Sigmoid colon (tissue), 6 donors: ENCODE measurements at regions not wholly inside any gene's neighbourhood (a gene's known extent, or its start where the extent isn't known, plus 50 kb on each side); places are given as distances from the start of the nearest gene placed in this dataset.

Source experiments
- DNase-seq: peaks from one replicate; pipeline ENCODE4 v3.0.0-alpha.2; 2019
- H3K27ac ChIP-seq, 4 donors: fragments of 200-600 bp; sonication (generic); one replicate each; pipeline ENCODE4 v1.5.1; 2016 to 2019; ENCODE audit warnings: mild to moderate bottlenecking in 1 of 4
- H3K27me3 ChIP-seq, 3 donors: fragments of 200-600 bp; sonication (generic); one replicate each; pipeline ENCODE4 v1.5.1; 2019; ENCODE audit warnings: mild to moderate bottlenecking in 1 of 3
- H3K36me3 ChIP-seq, 4 donors: fragments of 200-600 bp; sonication (generic); one replicate each; pipeline ENCODE4 v1.5.1; 2016 to 2019
- H3K4me1 ChIP-seq, 4 donors: fragments of 200-600 bp; sonication (generic); one replicate each; pipeline ENCODE4 v1.5.1; 2017 to 2019
- H3K4me3 ChIP-seq, 4 donors: fragments of 200-600 bp; sonication (generic); one replicate each; pipeline ENCODE4 v1.5.1; 2017 to 2019; ENCODE audit warnings: mild to moderate bottlenecking in 2 of 4, moderate library complexity in 1 of 4
- H3K9me3 ChIP-seq, 4 donors: fragments of 200-600 bp in 3 of 4; sonication (generic) in 3 of 4; one replicate each; pipeline versions ENCODE4 v1.5.1 to v1.6.1; 2013 to 2019
- CTCF ChIP-seq, 4 experiments: fragments of 450-650 bp in 3 of 4; fragments of 200-600 bp in 1 of 4; IDR thresholded peaks; one replicate each; pipeline ENCODE4 v1.5.1; 2016 to 2019; ENCODE audit warnings: antibody characterized with exemption in 4 of 4, mild to moderate bottlenecking in 3 of 4, moderate library complexity in 2 of 4
- EP300 ChIP-seq, 4 donors: sonication (generic); formaldehyde crosslinking; IDR thresholded peaks; one replicate each; pipeline ENCODE4 v1.6.1; 2017; ENCODE audit warnings: antibody characterized with exemption in 4 of 4
- POLR2A ChIP-seq, 2 donors: fragments of 450-650 bp; IDR thresholded peaks; one replicate each; pipeline ENCODE4 v1.6.1; 2016; ENCODE audit warnings: antibody characterized with exemption in 2 of 2, mild to moderate bottlenecking in 2 of 2, moderate library complexity in 2 of 2
- POLR2AphosphoS5 ChIP-seq, 4 donors: sonication (generic); formaldehyde crosslinking; IDR thresholded peaks; one replicate each; pipeline ENCODE4 v1.6.1; 2017; ENCODE audit warnings: antibody characterized with exemption in 4 of 4
- WGBS, 2 donors: extraction: QIAGEN DNeasy Blood & Tissue Kit; methylation state at CpG; one replicate each; pipeline ENCODE4 v1.1.7; 2013; 5-methylcytosine and 5-hydroxymethylcytosine counted together
- intact Hi-C: fragments of 100-400 bp; cut with DNase I; formaldehyde crosslinking; loops from one replicate; pipeline ENCODE4 v1.15.1; 2023
- donor health status: healthy with polysubstance abuse.
- donor health status: healthy.

GRCh38 chr15:93617443-93617842, 528.4 kb upstream of the RGMA start:
- H3K27me3 ChIP-seq, result no peaks in the 10 kb centered on the region
- TF ChIP-seq CTCF (IDR thresholded peaks at IDR 0.05), result no peak
- TF ChIP-seq POLR2A (IDR thresholded peaks at IDR 0.05), result no peak
- TF ChIP-seq POLR2AphosphoS5 (IDR thresholded peaks at IDR 0.05), result no peak
- TF ChIP-seq EP300 (IDR thresholded peaks at IDR 0.05), result no peak
- intact Hi-C loops, result loop anchor here (10.0 kb wide), 1 partner anchor 583 kb away; no protein-coding TSS in a partner anchor
- H3K4me3 ChIP-seq, result no peak overlapping the region
- no peak for DNase-seq
- no peaks in the 10 kb centered on the region for H3K9me3 ChIP-seq
- no peak overlapping the region for H3K27ac ChIP-seq
- H3K4me1 ChIP-seq, result no peaks in the 10 kb centered on the region
- no peaks in the 10 kb centered on the region for H3K36me3 ChIP-seq

DNA sequence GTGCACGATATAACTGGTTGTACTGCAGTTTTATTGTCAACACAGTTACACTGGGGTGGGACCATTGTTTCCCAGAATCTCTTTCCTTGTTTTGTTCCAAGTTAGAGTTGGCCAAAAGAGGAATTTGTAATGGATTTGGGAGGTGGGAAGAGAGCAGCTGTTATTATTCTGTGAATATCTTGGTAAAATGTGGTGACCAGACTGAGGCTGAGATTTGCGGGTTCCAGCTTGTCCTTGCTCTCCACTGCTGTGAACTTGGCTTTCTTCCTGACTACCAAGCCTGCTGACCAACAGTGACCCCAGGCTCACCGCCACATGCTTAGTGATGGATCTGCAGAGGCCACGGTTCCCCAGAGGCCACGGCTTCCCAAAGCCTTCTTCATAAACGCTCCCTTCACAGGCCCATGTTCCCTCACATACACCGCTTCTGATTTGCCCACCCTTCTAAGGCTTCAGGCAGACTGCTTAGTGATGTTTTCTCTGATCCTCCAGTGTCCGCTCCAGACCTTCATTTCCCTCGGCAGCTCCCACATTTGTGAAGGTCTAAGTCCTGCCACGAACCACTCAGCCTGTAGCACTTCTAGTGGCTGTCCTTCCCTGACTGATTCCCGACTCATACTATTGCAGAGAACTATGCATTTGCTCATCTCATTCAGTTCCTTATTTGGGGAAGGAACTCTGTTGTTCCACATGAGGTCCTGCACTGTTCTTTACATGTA, 525.5 kb upstream of the RGMA start:
- DNase-seq, result no peak
- intact Hi-C loops, result loop anchor here (10.0 kb wide), 1 partner anchor 580 kb away; no protein-coding TSS in a partner anchor
- H3K27me3 ChIP-seq, result no peaks in the 10 kb centered on the region
- H3K9me3 ChIP-seq, result no peaks in the 10 kb centered on the region
- no peak overlapping the region for H3K27ac ChIP-seq
- H3K4me1 ChIP-seq, result no peaks in the 10 kb centered on the region
- no peak overlapping the region for H3K4me3 ChIP-seq
- no peaks in the 10 kb centered on the region for H3K36me3 ChIP-seq
- 72 to 80% methylated on average over 11 of the region's 11 CpGs for WGBS, 2 donors
- TF ChIP-seq CTCF (IDR thresholded peaks at IDR 0.05) (no peak), POLR2A (IDR thresholded peaks at IDR 0.05) (no peak), POLR2AphosphoS5 (IDR thresholded peaks at IDR 0.05) (no peak), EP300 (IDR thresholded peaks at IDR 0.05) (no peak)

GRCh38 chr15:93613386-93613785, 524.4 kb upstream of the RGMA start:
- Histone ChIP-seq H3K27ac (no peak overlapping the region), H3K36me3 (no peaks in the 10 kb centered on the region), H3K27me3 (no peaks in the 10 kb centered on the region), H3K9me3 (no peaks in the 10 kb centered on the region), H3K4me3 (no peak overlapping the region), H3K4me1 (no peaks in the 10 kb centered on the region)
- intact Hi-C loops, result loop anchor here (10.0 kb wide), 1 partner anchor 579 kb away; no protein-coding TSS in a partner anchor
- 94 to 95% methylated on average over 3 of the region's 3 CpGs for WGBS, 2 donors
- no peak for DNase-seq
- TF ChIP-seq POLR2AphosphoS5 (IDR thresholded peaks at IDR 0.05) (no peak), POLR2A (IDR thresholded peaks at IDR 0.05) (no peak), EP300 (IDR thresholded peaks at IDR 0.05) (no peak)

- Histone ChIP-seq H3K9me3 (no peaks in the 10 kb centered on the region), H3K4me1 (no peaks in the 10 kb centered on the region), H3K27ac (no peak overlapping the region), H3K36me3 (no peaks in the 10 kb centered on the region), H3K4me3 (no peak overlapping the region), H3K27me3 (no peaks in the 10 kb centered on the region)
- TF ChIP-seq EP300 (IDR thresholded peaks at IDR 0.05) (no peak), POLR2A (IDR thresholded peaks at IDR 0.05) (no peak), POLR2AphosphoS5 (IDR thresholded peaks at IDR 0.05) (no peak), CTCF (IDR thresholded peaks at IDR 0.05) (no peak)
- no peak for DNase-seq
- intact Hi-C loops, result loop anchor here (10.0 kb wide), 1 partner anchor 578 kb away; no protein-coding TSS in a partner anchor
- WGBS, 2 donors, result 69 to 75% methylated on average over 2 of the region's 2 CpGs
Measured at GRCh38 chr15:93612953-93613352, 523.9 kb upstream of the RGMA start.

GRCh38 chr15:93610944-93611343, 521.9 kb upstream of the RGMA start:
- Histone ChIP-seq H3K36me3 (no peaks in the 10 kb centered on the region), H3K27ac (no peak overlapping the region), H3K4me1 (no peaks in the 10 kb centered on the region), H3K4me3 (no peak overlapping the region), H3K9me3 (no peaks in the 10 kb centered on the region), H3K27me3 (no peaks in the 10 kb centered on the region)
- no peak for TF ChIP-seq EP300 (IDR thresholded peaks at IDR 0.05)
- TF ChIP-seq POLR2A (IDR thresholded peaks at IDR 0.05), result no peak
- no peak for TF ChIP-seq CTCF (IDR thresholded peaks at IDR 0.05)
- TF ChIP-seq POLR2AphosphoS5 (IDR thresholded peaks at IDR 0.05), result no peak
- DNase-seq, result no peak
- intact Hi-C loops, result loop anchor here (10.0 kb wide), 1 partner anchor 576 kb away; no protein-coding TSS in a partner anchor
- WGBS, 2 donors, result 86 to 90% methylated on average over 8 of the region's 8 CpGs
